MM.1S (cell line): ENCODE measurements at regions not wholly inside any gene's neighbourhood (a gene's known extent, or its start where the extent isn't known, plus 50 kb on each side); places are given as distances from the start of the nearest gene placed in this dataset.

Experiments used
- CTCF ChIP-seq: fragments of 300-600 bp; sonication (generic); IDR thresholded peaks from 2 replicates; pipeline ENCODE4 v1.5.1; 2016; ENCODE audit warnings: antibody characterized with exemption, low read length, mixed read lengths
- EZH2phosphoT487 ChIP-seq: fragments of 300-600 bp; sonication (generic); IDR thresholded peaks from 2 replicates; pipeline ENCODE4 v1.6.1; 2018; ENCODE audit warnings: antibody characterized with exemption, low read length

- TF ChIP-seq CTCF: no peak
- no peak for TF ChIP-seq EZH2phosphoT487
Measured at GRCh38 chr13:79907527-79907926, 426.6 kb downstream of the NDFIP2 start.
